ENCODE measurements at regions not wholly inside any gene's neighbourhood (a gene's known extent, or its start where the extent isn't known, plus 50 kb on each side); places are given as distances from the start of the nearest gene placed in this dataset.

GRCh38 chr16:79768276-79768970 is 167.9 kb upstream of the MAF start:
- DNase-seq: no peak

- no peak for DNase-seq
Observed at GRCh38 chr16:79767421-79768275, 167.1 kb upstream of the MAF start.

GRCh38 chr16:79765901-79766394 is 165.4 kb upstream of the MAF start:
- no peak for DNase-seq

GRCh38 chr16:79765431-79765830 is 164.9 kb upstream of the MAF start:
- DNase-seq: no peak

- DNase-seq: no peak
Observed at GRCh38 chr16:79764415-79765110, 164.0 kb upstream of the MAF start.

- DNase-seq: no peak
Observed at GRCh38 chr16:79762217-79762616, 161.7 kb upstream of the MAF start.

- DNase-seq: no peak
Observed at GRCh38 chr16:79758615-79759346, 158.2 kb upstream of the MAF start.

- no peak for DNase-seq
Observed at GRCh38 chr16:79757968-79758367, 157.4 kb upstream of the MAF start.

- DNase-seq: no peak
Observed at GRCh38 chr16:79757163-79757562, 156.6 kb upstream of the MAF start.

- no peak for DNase-seq
Observed at GRCh38 chr16:79756571-79756970, 156.0 kb upstream of the MAF start.

- DNase-seq: no peak
Observed at GRCh38 chr16:79754501-79754900, 154.0 kb upstream of the MAF start.

- DNase-seq: no peak
Observed at GRCh38 chr16:79754081-79754480, 153.5 kb upstream of the MAF start.

- no peak for DNase-seq
Observed at GRCh38 chr16:79753286-79753685, 152.7 kb upstream of the MAF start.

GRCh38 chr16:79752396-79752795 is 151.9 kb upstream of the MAF start:
- no peak for DNase-seq

- DNase-seq: no peak
Observed at GRCh38 chr16:79751471-79752184, 151.1 kb upstream of the MAF start.

GRCh38 chr16:79750311-79750710 is 149.8 kb upstream of the MAF start:
- DNase-seq: no peak

GRCh38 chr16:79748629-79749028 is 148.1 kb upstream of the MAF start:
- DNase-seq: no peak

- no peak for DNase-seq
Observed at GRCh38 chr16:79747688-79748087, 147.2 kb upstream of the MAF start.

GRCh38 chr16:79740252-79740651 is 139.7 kb upstream of the MAF start:
- DNase-seq: no peak

- DNase-seq: no peak
Observed at GRCh38 chr16:79735271-79735670, 134.7 kb upstream of the MAF start.

- DNase-seq: no peak
Observed at GRCh38 chr16:79734721-79735120, 134.2 kb upstream of the MAF start.

- no peak for DNase-seq
Observed at GRCh38 chr16:79728923-79729240, 128.3 kb upstream of the MAF start.

Data from NCI-H1930 (cell line).